ENCODE measurements at regions not wholly inside any gene's neighbourhood (a gene's known extent, or its start where the extent isn't known, plus 50 kb on each side); places are given as distances from the start of the nearest gene placed in this dataset.

DNA sequence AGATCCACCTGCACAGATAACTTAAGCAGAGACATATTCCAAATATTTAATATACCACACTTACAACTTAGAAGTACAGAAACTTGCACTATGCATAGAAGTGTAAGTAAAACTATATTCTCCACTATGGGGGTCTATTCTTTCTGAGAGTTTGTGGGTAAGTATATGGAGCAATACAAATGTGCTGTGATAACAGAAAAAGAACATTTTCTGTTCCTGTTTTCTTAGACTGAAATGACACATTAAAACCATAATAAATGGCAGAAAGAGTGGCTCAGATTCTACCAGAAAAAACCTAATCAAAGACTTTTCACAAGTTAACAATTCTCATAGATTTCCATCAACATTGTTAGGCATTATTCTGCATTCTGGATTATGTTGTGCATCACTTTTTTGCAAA is 96.6 kb upstream of the WNT7A start:
- TF ChIP-seq, protein P1, sequence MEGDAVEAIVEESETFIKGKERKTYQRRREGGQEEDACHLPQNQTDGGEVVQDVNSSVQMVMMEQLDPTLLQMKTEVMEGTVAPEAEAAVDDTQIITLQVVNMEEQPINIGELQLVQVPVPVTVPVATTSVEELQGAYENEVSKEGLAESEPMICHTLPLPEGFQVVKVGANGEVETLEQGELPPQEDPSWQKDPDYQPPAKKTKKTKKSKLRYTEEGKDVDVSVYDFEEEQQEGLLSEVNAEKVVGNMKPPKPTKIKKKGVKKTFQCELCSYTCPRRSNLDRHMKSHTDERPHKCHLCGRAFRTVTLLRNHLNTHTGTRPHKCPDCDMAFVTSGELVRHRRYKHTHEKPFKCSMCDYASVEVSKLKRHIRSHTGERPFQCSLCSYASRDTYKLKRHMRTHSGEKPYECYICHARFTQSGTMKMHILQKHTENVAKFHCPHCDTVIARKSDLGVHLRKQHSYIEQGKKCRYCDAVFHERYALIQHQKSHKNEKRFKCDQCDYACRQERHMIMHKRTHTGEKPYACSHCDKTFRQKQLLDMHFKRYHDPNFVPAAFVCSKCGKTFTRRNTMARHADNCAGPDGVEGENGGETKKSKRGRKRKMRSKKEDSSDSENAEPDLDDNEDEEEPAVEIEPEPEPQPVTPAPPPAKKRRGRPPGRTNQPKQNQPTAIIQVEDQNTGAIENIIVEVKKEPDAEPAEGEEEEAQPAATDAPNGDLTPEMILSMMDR (IDR thresholded peaks at IDR 0.05; ENCODE audit: insufficient read depth, low read depth, low read length), result no peak
- no peak for TF ChIP-seq EZH2 (IDR thresholded peaks at IDR 0.05; ENCODE audit: insufficient read depth, low read length)

All from astrocyte (in vitro differentiated cells and primary cell).